CD14-positive monocyte (primary cell): ENCODE measurements at regions not wholly inside any gene's neighbourhood (a gene's known extent, or its start where the extent isn't known, plus 50 kb on each side); places are given as distances from the start of the nearest gene placed in this dataset.

Source experiments
- DNase-seq, 3 donors: peaks; one replicate each; pipeline ENCODE4 v3.0.0-alpha.2; 2011 to 2022
- H2AFZ ChIP-seq: 2 replicates; pipeline ENCODE4 v1.6.0; 2012; ENCODE audit warnings: mild to moderate bottlenecking, low read depth, low read length, inconsistent platforms; ENCODE audit not compliant: insufficient read depth, poor library complexity, severe bottlenecking
- H3K27ac ChIP-seq, 2 donors: 1 replicate in 1 of 2; 2 replicates in 1 of 2; pipeline ENCODE4 v1.5.1; 2012 to 2013; ENCODE audit warnings: low read length in 2 of 2, control low read depth in 1 of 2, inconsistent platforms in 1 of 2, low read depth in 1 of 2, mild to moderate bottlenecking in 1 of 2
- H3K27me3 ChIP-seq, 2 donors: one replicate each; pipeline versions ENCODE4 v1.6.0 to v1.6.1; 2011 to 2013; ENCODE audit warnings: low read length in 2 of 2; ENCODE audit not compliant: control insufficient read depth in 2 of 2, insufficient read depth in 2 of 2
- H3K36me3 ChIP-seq, 2 donors: replicated peaks in 1 of 2; 1 replicate in 1 of 2; 2 replicates in 1 of 2; pipeline versions ENCODE4 v1.5.1 to v1.6.1; 2012 to 2013; ENCODE audit warnings: low read length in 2 of 2, control low read depth in 1 of 2, inconsistent platforms in 1 of 2, mild to moderate bottlenecking in 1 of 2; ENCODE audit not compliant: insufficient read depth in 2 of 2, control insufficient read depth in 1 of 2
- H3K4me1 ChIP-seq, 2 donors: 1 replicate in 1 of 2; 2 replicates in 1 of 2; pipeline versions ENCODE4 v1.5.1 to v1.6.1; 2012 to 2013; ENCODE audit warnings: low read length in 2 of 2, control low read depth in 1 of 2, inconsistent platforms in 1 of 2, mild to moderate bottlenecking in 1 of 2, moderate library complexity in 1 of 2; ENCODE audit not compliant: insufficient read depth in 2 of 2, control insufficient read depth in 1 of 2
- H3K4me2 ChIP-seq: replicated peaks from 2 replicates; pipeline ENCODE3; 2012; ENCODE audit warnings: low read length, moderate library complexity, mild to moderate bottlenecking; ENCODE audit not compliant: poor library complexity, severe bottlenecking; ENCODE audit errors: extremely low read depth
- H3K4me3 ChIP-seq, 3 experiments: fragments of 200-600 bp in 1 of 3; sonication (generic) in 1 of 3; replicated peaks in 1 of 3; 1 replicate in 2 of 3; 2 replicates in 1 of 3; pipeline ENCODE4 v1.5.1; 2011 to 2013; ENCODE audit warnings: low read length in 3 of 3, mild to moderate bottlenecking in 3 of 3, control low read depth in 2 of 3, low read depth in 2 of 3, inconsistent platforms in 1 of 3, moderate library complexity in 1 of 3
- H3K79me2 ChIP-seq: 2 replicates; pipeline ENCODE4 v1.6.0; 2012; ENCODE audit warnings: mild to moderate bottlenecking, control low read depth, inconsistent platforms, low read length, moderate library complexity; ENCODE audit not compliant: insufficient read depth
- H3K9ac ChIP-seq: 2 replicates; pipeline ENCODE4 v1.6.0; 2017; ENCODE audit warnings: low read length, mild to moderate bottlenecking; ENCODE audit not compliant: insufficient read depth, poor library complexity, severe bottlenecking
- H3K9me3 ChIP-seq, 2 donors: replicated peaks in 1 of 2; 1 replicate in 1 of 2; 2 replicates in 1 of 2; pipeline versions ENCODE4 v1.5.1 to v1.6.1; 2012 to 2013; ENCODE audit warnings: low read length in 2 of 2, control low read depth in 1 of 2; ENCODE audit not compliant: control insufficient read depth in 1 of 2, insufficient read depth in 1 of 2
- H4K20me1 ChIP-seq: 2 replicates; pipeline ENCODE4 v1.6.0; 2012; ENCODE audit warnings: mild to moderate bottlenecking, low read length, control low read depth, moderate library complexity; ENCODE audit not compliant: insufficient read depth
- H3K27ac Mint-ChIP-seq, 7 donors: one replicate each; pipeline ENCODE4 v1.8.0; 2020; ENCODE audit warnings: mild to moderate bottlenecking in 7 of 7, mixed read lengths in 7 of 7, moderate library complexity in 6 of 7, inconsistent platforms in 2 of 7
- H3K27me3 Mint-ChIP-seq, 3 donors: one replicate each; pipeline ENCODE4 v1.8.0; 2021 to 2022; ENCODE audit warnings: low read depth in 3 of 3, mild to moderate bottlenecking in 3 of 3, mixed read lengths in 3 of 3, moderate library complexity in 3 of 3, inconsistent platforms in 1 of 3
- H3K36me3 Mint-ChIP-seq, 2 donors: one replicate each; pipeline ENCODE4 v1.8.0; 2020; ENCODE audit warnings: mixed read lengths in 2 of 2, inconsistent platforms in 1 of 2, mild to moderate bottlenecking in 1 of 2
- H3K4me1 Mint-ChIP-seq: one replicate; pipeline ENCODE4 v1.8.0; 2020; ENCODE audit warnings: mild to moderate bottlenecking, mixed read lengths
- H3K4me3 Mint-ChIP-seq, 2 donors: one replicate each; pipeline ENCODE4 v1.8.0; 2020; ENCODE audit warnings: mild to moderate bottlenecking in 2 of 2, mixed read lengths in 2 of 2, moderate library complexity in 1 of 2
- H3K9me3 Mint-ChIP-seq, 7 donors: one replicate each; pipeline ENCODE4 v1.8.0; 2020 to 2022; ENCODE audit warnings: mixed read lengths in 7 of 7, mild to moderate bottlenecking in 6 of 7, moderate library complexity in 6 of 7, inconsistent platforms in 2 of 7
- CTCF ChIP-seq: fragments of 200-600 bp; IDR thresholded peaks from one replicate; pipeline ENCODE4 v1.8.0; 2022; ENCODE audit warnings: antibody characterized with exemption, mild to moderate bottlenecking
- WGBS: methylation state at CpG from one replicate; pipeline ENCODE4 v1.1.5; 2013; ENCODE audit warnings: missing lambda C conversion rate; ENCODE audit not compliant: insufficient coverage; 5-methylcytosine and 5-hydroxymethylcytosine counted together
- intact Hi-C, 2 donors: fragments of 100-400 bp; cut with micrococcal nuclease; formaldehyde crosslinking; loops; one replicate each; pipeline versions ENCODE4 v1.15.0 to v1.15.1; 2023

- TF ChIP-seq CTCF = no peak
- Mint-ChIP-seq H3K4me3 (no peak overlapping the region), H3K27ac (no peak overlapping the region), H3K9me3 (no peaks in the 10 kb centered on the region), H3K36me3 (no peaks in the 10 kb centered on the region), H3K4me1 (no peaks in the 10 kb centered on the region), H3K27me3 (peaks cover under 1 to 2% (median 1%) of the 10 kb centered on the region in 3 donors)
- Histone ChIP-seq H3K4me2 (no peak overlapping the region), H3K4me1 (no peaks in the 10 kb centered on the region), H3K27me3 (no peaks in the 10 kb centered on the region), H3K9ac (no peak overlapping the region), H3K4me3 (no peak overlapping the region), H3K79me2 (no peaks in the 10 kb centered on the region), H3K27ac (no peak overlapping the region), H4K20me1 (no peaks in the 10 kb centered on the region), H3K9me3 (no peaks in the 10 kb centered on the region), H3K36me3 (no peaks in the 10 kb centered on the region), H2AFZ (no peak overlapping the region)
- DNase-seq = no peak
- intact Hi-C loops = no loop called here
- WGBS = 29% methylated on average over 1 of the region's 4 CpGs
Measured at GRCh38 chr1:30466026-30466425, 257.4 kb downstream of the MATN1 start.

- peaks cover 0 to 2% of the 10 kb centered on the region in 2 donors for H3K9me3 ChIP-seq
- no peaks in the 10 kb centered on the region for H3K27me3 ChIP-seq
- Mint-ChIP-seq H3K4me3 (no peak overlapping the region), H3K9me3 (peaks cover 0 to 4% (median 0%) of the 10 kb centered on the region in 7 donors), H3K27me3 (peaks cover 1 to 4% (median 1%) of the 10 kb centered on the region in 3 donors), H3K4me1 (no peaks in the 10 kb centered on the region), H3K27ac (no peak overlapping the region), H3K36me3 (no peaks in the 10 kb centered on the region)
- 100% methylated on average over 1 of the region's 2 CpGs for WGBS
- no peaks in the 10 kb centered on the region for H3K36me3 ChIP-seq
- H3K4me1 ChIP-seq = no peaks in the 10 kb centered on the region
- no peak overlapping the region for H2AFZ ChIP-seq
- no peak overlapping the region for H3K4me3 ChIP-seq
- no peak for DNase-seq
- H3K9ac ChIP-seq = no peak overlapping the region
- H3K4me2 ChIP-seq = no peak overlapping the region
- intact Hi-C loops = no loop called here
- H4K20me1 ChIP-seq = no peaks in the 10 kb centered on the region
- H3K79me2 ChIP-seq = no peaks in the 10 kb centered on the region
- no peak overlapping the region for H3K27ac ChIP-seq
- TF ChIP-seq CTCF = no peak
Measured at GRCh38 chr1:30465096-30465495, 258.3 kb downstream of the MATN1 start.
